HCT116 (cell line): ENCODE measurements at regions not wholly inside any gene's neighbourhood (a gene's known extent, or its start where the extent isn't known, plus 50 kb on each side); places are given as distances from the start of the nearest gene placed in this dataset.

ENCODE experiments used
- ATF3 ChIP-seq: IDR thresholded peaks from 2 replicates; pipeline ENCODE4 v1.6.1; 2012
- CEBPB ChIP-seq: IDR thresholded peaks from 2 replicates; pipeline ENCODE4 v1.6.1; 2012; ENCODE audit warnings: low read depth
- CTCF ChIP-seq, 3 experiments: fragments of 200-600 bp in 1 of 3; sonication (generic) in 1 of 3; IDR thresholded peaks in 2 of 3; conservative IDR thresholded peaks in 1 of 3; 2 replicates each; pipeline ENCODE4 v1.5.1; 2012 to 2017; ENCODE audit warnings: low read depth in 2 of 3, low read length in 2 of 3, antibody characterized with exemption in 1 of 3, borderline replicate concordance in 1 of 3, control low read depth in 1 of 3, mild to moderate bottlenecking in 1 of 3, mixed read lengths in 1 of 3, mixed run types in 1 of 3, moderate library complexity in 1 of 3; ENCODE audit not compliant: insufficient read depth in 1 of 3
- EGR1 ChIP-seq: IDR thresholded peaks from 2 replicates; pipeline ENCODE4 v1.6.1; 2012; ENCODE audit warnings: low read depth
- EZH2 ChIP-seq: fragments of 200-600 bp; sonication (generic); IDR thresholded peaks from 2 replicates; pipeline ENCODE4 v1.6.1; 2017; ENCODE audit warnings: antibody characterized with exemption, mixed run types
- MAX ChIP-seq: IDR thresholded peaks from 2 replicates; pipeline ENCODE4 v1.6.1; 2012
- POLR2A ChIP-seq: IDR thresholded peaks from 2 replicates; pipeline ENCODE4 v1.7.0; 2011; ENCODE audit warnings: borderline replicate concordance; ENCODE audit not compliant: insufficient read depth, insufficient read length; ENCODE audit errors: extremely low read depth
- POLR2AphosphoS5 ChIP-seq: IDR thresholded peaks from 2 replicates; pipeline ENCODE4 v1.6.1; 2011; ENCODE audit warnings: mild to moderate bottlenecking, low read depth, low read length, moderate library complexity
- RAD21 ChIP-seq: IDR thresholded peaks from 2 replicates; pipeline ENCODE4 v1.6.1; 2012; ENCODE audit warnings: low read depth, mild to moderate bottlenecking
- REST ChIP-seq: IDR thresholded peaks from 2 replicates; pipeline ENCODE4 v1.6.1; 2012; ENCODE audit warnings: low read depth
- SIN3A ChIP-seq: IDR thresholded peaks from 2 replicates; pipeline ENCODE4 v1.6.1; 2012; ENCODE audit warnings: low read depth
- SRF ChIP-seq: IDR thresholded peaks from 2 replicates; pipeline ENCODE4 v1.6.1; 2012; ENCODE audit warnings: low read depth
- YY1 ChIP-seq: IDR thresholded peaks from 2 replicates; pipeline ENCODE4 v1.6.1; 2011; ENCODE audit warnings: low read length, low read depth, moderate library complexity, mild to moderate bottlenecking; ENCODE audit not compliant: insufficient replicate concordance; ENCODE audit errors: extremely low read depth

- TF ChIP-seq EZH2, result no peak
- TF ChIP-seq SIN3A, result no peak
- TF ChIP-seq POLR2AphosphoS5, result no peak
- no peak for TF ChIP-seq REST
- no peak for TF ChIP-seq MAX
- TF ChIP-seq CTCF (IDR thresholded peaks at IDR 0.05 in 2 of 3, conservative IDR thresholded peaks at IDR 0.05 in 1 of 3; ENCODE audit: borderline replicate concordance in 1 of 3, insufficient read depth in 1 of 3, low read depth in 2 of 3, low read length in 2 of 3), result no peak
- no peak for TF ChIP-seq EGR1
- no peak for TF ChIP-seq POLR2A
- TF ChIP-seq SRF, result no peak
- no peak for TF ChIP-seq CEBPB
- TF ChIP-seq ATF3, result no peak
- no peak for TF ChIP-seq YY1
- TF ChIP-seq RAD21, result no peak
These were observed 136.7 kb upstream of the CDH2 start for GRCh38 chr18:28313602-28314001.
